Fibroblast of villous mesenchyme (primary cell): ENCODE measurements at regions not wholly inside any gene's neighbourhood (a gene's known extent, or its start where the extent isn't known, plus 50 kb on each side); places are given as distances from the start of the nearest gene placed in this dataset.

ENCODE experiments used
- DNase-seq: peaks from one replicate; pipeline ENCODE4 v3.0.0-alpha.2; 2010; ENCODE audit warnings: low read depth
- H3K4me3 ChIP-seq: 2 replicates; pipeline ENCODE4 v1.5.1; 2011; ENCODE audit warnings: low read depth, mild to moderate bottlenecking, low read length
- CTCF ChIP-seq: IDR thresholded peaks from 2 replicates; pipeline ENCODE4 v1.5.1; 2012; ENCODE audit warnings: low read depth, mild to moderate bottlenecking, low read length; ENCODE audit not compliant: insufficient read depth

DNA sequence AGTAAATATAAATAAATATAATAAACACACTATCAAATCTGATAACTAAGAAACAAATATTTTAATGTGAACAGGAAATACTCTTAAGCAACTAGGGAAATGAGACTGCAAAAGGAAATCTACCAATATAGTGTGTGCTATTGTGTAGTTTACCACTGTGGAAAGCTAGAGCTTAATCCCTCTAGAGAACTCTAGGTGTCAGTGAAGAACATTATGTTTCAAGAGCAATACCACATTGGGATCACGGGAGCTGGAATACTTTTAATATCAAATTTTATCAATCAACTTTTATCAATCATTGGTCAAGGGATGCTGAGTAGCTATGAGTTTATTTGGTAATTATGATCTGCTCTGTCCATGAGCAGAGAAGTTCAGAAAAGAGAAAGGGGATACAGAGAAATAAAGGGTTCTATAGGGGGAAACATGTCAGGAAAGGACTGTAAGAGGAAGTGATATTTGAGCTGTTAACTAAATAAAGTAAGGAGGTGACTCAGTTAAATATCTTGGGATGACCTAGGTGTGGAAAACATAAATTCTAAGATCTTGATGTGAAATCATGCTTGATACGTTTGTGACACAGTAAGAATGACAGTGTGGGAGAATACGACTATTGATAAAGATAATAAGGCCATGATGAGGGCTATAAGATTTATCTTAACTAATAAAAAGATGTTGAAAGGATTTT lies 762.2 kb upstream of the ALCAM start:
- TF ChIP-seq CTCF: peak; percentile 39
- H3K4me3 ChIP-seq: no peak overlapping the region
- DNase-seq: peak; percentile 15

DNA sequence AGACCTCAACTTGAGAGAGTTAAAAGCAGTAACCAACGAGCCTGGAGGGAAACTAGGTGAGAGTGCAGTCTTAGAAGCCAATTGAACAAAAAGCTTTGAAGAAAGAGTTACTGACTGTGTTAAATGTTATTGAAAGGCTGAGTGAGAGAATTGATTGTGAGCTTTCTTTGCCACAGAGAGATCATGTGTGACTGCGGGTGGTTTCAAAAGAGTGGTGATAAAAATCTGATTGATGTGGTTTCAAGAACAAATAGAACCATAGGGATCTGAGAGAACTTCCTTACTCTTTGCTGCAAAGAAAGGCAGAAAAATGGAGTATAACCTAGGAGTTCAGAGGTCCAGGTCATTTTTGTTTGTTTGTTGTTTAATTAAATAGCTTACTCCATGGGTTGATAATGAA lies 759.9 kb upstream of the ALCAM start:
- DNase-seq: no peak
- no peak overlapping the region for H3K4me3 ChIP-seq
- no peak for TF ChIP-seq CTCF

- TF ChIP-seq CTCF: peak; percentile 23
- no peak for DNase-seq
- no peak overlapping the region for H3K4me3 ChIP-seq
These were observed 755.7 kb upstream of the ALCAM start for GRCh38 chr3:104610730-104611652.

DNA sequence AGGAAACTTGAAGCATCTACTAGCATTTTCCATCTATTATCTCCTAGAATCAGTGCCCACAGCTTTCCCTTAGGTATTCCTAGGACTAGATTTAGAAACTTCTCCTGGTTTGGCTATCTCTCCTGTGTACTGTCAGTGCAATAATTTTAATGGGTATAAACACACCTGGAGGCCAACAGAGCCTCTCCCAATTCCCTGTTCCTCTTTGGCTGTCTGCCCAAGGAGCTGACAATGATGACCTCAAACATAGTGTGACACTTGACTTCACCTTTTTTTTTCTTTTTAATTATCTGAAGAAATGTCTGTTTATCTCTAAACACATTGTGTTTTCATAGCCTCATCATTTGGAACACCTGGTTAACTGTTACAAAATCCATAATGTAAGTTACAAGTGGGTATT lies 754.5 kb upstream of the ALCAM start:
- no peak for TF ChIP-seq CTCF
- H3K4me3 ChIP-seq: no peak overlapping the region
- DNase-seq: no peak

- DNase-seq: no peak
- TF ChIP-seq CTCF: no peak
- no peak overlapping the region for H3K4me3 ChIP-seq
These were observed 752.1 kb upstream of the ALCAM start for GRCh38 chr3:104614564-104614963.

DNA sequence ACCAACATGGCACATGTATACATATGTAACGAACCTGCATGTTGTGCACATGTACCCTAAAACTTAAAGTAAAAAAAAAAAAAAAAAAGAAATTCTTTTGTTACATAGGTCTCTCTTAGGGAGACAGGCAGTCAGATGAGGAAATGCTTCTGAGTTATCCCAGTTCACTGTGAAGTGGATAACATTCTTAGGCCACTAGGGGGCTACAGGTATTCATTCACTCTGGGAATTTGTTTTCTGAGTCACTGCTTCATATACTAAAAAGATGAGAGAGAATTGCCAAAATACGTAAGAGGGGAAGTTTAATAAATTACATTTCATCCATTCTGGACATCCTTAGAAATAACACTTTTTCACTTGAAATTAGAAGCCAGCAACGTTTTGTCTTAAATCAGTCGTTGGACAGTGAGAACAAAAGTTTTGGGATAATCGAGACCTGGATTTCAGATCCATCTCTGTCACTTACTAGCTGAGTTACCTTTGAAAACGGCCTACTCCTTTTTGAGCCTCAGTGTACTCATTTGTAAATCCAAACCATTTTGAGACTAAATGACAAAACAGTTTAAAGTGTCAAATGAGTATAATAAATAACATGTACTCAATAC lies 738.4 kb upstream of the ALCAM start:
- no peak overlapping the region for H3K4me3 ChIP-seq
- peak; percentile 65 for DNase-seq
- TF ChIP-seq CTCF: peak; percentile 77
